ENCODE measurements at regions not wholly inside any gene's neighbourhood (a gene's known extent, or its start where the extent isn't known, plus 50 kb on each side); places are given as distances from the start of the nearest gene placed in this dataset.

- Histone ChIP-seq H3K4me3 (replicated peaks; ENCODE audit: low read depth, low read length) (no peak overlapping the region), H3K36me3 (ENCODE audit: control insufficient read depth, insufficient read depth, low read length) (no peaks in the 10 kb centered on the region), H3K27me3 (replicated peaks; ENCODE audit: control insufficient read depth, insufficient read depth, low read length) (no peaks in the 10 kb centered on the region)
- no peak for DNase-seq (ENCODE audit: extremely low read depth, insufficient read length)
- no peak for TF ChIP-seq CTCF (IDR thresholded peaks at IDR 0.05; ENCODE audit: insufficient read depth, low read length, poor library complexity, severe bottlenecking)
These were observed 191.8 kb upstream of the CPHXL start for GRCh38 chr16:75918109-75918508.

DNA sequence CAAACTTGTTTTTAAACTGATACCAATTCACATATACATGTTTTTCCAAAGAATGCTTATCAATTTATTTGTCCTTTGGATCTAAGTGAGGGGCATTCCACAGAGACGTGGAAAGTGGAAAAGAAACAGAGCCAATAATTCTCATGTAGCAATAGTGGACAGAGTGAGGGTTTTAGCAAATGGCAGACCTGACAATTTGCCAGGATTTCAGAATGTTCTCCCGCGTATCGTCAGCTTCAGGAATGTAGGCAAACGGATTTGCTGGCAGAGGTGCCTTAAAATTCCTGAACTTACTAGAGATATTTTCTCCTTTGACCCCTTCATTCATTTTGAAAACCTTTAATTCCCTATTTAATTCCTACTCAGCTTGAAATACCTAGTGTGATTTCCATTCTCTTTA lies 193.4 kb upstream of the CPHXL start:
- H3K27me3 ChIP-seq (replicated peaks; ENCODE audit: control insufficient read depth, insufficient read depth, low read length) = no peaks in the 10 kb centered on the region
- TF ChIP-seq CTCF (IDR thresholded peaks at IDR 0.05; ENCODE audit: insufficient read depth, low read length, poor library complexity, severe bottlenecking) = no peak
- H3K4me3 ChIP-seq (replicated peaks; ENCODE audit: low read depth, low read length) = no peak overlapping the region
- DNase-seq (ENCODE audit: extremely low read depth, insufficient read length) = no peak
- H3K36me3 ChIP-seq (ENCODE audit: control insufficient read depth, insufficient read depth, low read length) = no peaks in the 10 kb centered on the region

DNA sequence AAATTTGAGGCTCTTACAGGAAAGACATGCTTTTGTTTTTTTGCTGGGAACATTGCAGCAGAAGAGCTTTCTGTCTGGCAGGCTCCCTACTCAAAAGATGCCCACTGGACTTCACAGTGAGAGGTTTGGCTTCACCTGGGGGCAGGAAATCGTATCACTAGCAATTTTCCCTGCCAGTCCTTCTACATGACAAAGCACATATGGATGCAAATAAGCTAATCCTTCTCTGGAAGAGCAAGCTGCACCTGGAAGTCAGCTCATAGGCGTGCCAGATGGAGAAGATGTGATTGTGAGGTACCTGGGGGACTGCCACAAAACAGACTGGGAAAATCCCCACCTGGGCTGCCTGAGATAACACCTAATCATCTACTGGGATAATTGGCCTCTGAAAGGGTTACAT lies 195.0 kb upstream of the CPHXL start:
- no peak overlapping the region for H3K4me3 ChIP-seq (replicated peaks; ENCODE audit: low read depth, low read length)
- H3K36me3 ChIP-seq (ENCODE audit: control insufficient read depth, insufficient read depth, low read length) = no peaks in the 10 kb centered on the region
- no peak for DNase-seq (ENCODE audit: extremely low read depth, insufficient read length)
- TF ChIP-seq CTCF (IDR thresholded peaks at IDR 0.05; ENCODE audit: insufficient read depth, low read length, poor library complexity, severe bottlenecking) = no peak
- H3K27me3 ChIP-seq (replicated peaks; ENCODE audit: control insufficient read depth, insufficient read depth, low read length) = no peaks in the 10 kb centered on the region

- no peaks in the 10 kb centered on the region for H3K27me3 ChIP-seq (replicated peaks; ENCODE audit: control insufficient read depth, insufficient read depth, low read length)
- TF ChIP-seq CTCF (IDR thresholded peaks at IDR 0.05; ENCODE audit: insufficient read depth, low read length, poor library complexity, severe bottlenecking) = no peak
These were observed 196.0 kb upstream of the CPHXL start for GRCh38 chr16:75922250-75922649.

DNA sequence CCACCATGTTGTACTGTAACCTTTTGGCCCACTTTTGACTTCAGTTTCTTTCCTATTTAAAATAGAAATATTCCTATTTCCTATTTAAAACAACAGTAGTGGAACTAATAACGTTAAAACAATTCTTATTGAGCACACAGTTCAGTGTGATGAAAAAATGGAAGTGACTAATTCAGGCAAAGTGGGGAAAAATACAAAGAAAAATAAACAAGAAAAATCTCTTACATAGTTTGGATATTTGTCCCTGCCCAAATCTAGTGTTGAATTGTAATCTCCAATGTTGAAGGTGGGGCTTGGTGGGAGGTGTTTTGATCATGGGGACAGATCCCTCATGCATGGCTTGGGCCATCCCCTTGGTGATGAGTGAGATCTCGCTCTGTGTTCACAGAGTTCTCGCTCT lies 198.1 kb upstream of the CPHXL start:
- H3K4me3 ChIP-seq (replicated peaks; ENCODE audit: low read depth, low read length) = no peak overlapping the region
- DNase-seq (ENCODE audit: extremely low read depth, insufficient read length) = no peak
- no peaks in the 10 kb centered on the region for H3K27me3 ChIP-seq (replicated peaks; ENCODE audit: control insufficient read depth, insufficient read depth, low read length)
- no peak for TF ChIP-seq CTCF (IDR thresholded peaks at IDR 0.05; ENCODE audit: insufficient read depth, low read length, poor library complexity, severe bottlenecking)
- H3K36me3 ChIP-seq (ENCODE audit: control insufficient read depth, insufficient read depth, low read length) = no peaks in the 10 kb centered on the region

More at GRCh38 chr16:75922250-75922649, 196.0 kb upstream of the CPHXL start:
- DNase-seq (ENCODE audit: extremely low read depth, insufficient read length) = no peak
- Histone ChIP-seq H3K36me3 (ENCODE audit: control insufficient read depth, insufficient read depth, low read length) (no peaks in the 10 kb centered on the region), H3K4me3 (replicated peaks; ENCODE audit: low read depth, low read length) (no peak overlapping the region)

DNA sequence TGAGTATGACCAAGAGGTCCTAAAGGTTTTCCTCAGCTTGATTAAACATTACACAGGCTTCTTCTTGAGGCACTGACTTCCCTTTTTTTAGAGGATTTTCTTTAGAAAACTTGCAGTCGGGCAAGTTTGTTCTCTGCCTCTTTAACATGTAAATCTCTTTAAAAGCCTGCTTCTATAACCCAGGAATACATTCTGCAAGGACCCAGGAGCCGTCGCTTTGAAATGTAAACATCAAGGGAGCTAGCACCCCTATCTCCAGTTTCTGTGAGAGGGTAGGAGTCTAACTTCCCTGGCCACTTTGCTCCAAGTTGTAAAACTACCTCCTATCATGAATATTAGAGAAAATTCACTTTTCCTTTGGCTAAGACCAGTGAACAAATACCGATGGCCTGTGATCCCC lies 201.5 kb upstream of the CPHXL start:
- H3K36me3 ChIP-seq (ENCODE audit: control insufficient read depth, insufficient read depth, low read length) = no peaks in the 10 kb centered on the region
- no peak overlapping the region for H3K4me3 ChIP-seq (replicated peaks; ENCODE audit: low read depth, low read length)
- no peak for TF ChIP-seq CTCF (IDR thresholded peaks at IDR 0.05; ENCODE audit: insufficient read depth, low read length, poor library complexity, severe bottlenecking)
- H3K27me3 ChIP-seq (replicated peaks; ENCODE audit: control insufficient read depth, insufficient read depth, low read length) = no peaks in the 10 kb centered on the region
- no peak for DNase-seq (ENCODE audit: extremely low read depth, insufficient read length)

Data from GM06990 (cell line).